T-helper 2 cell treated with Interferon-gamma antibody and Interleukin-4, amounts not matched to agents 5 μg/mL and 100 μg/mL, for 36 hours (primary cell): ENCODE measurements at regions not wholly inside any gene's neighbourhood (a gene's known extent, or its start where the extent isn't known, plus 50 kb on each side); places are given as distances from the start of the nearest gene placed in this dataset.
"Not testable (repeated sequence)": the region's sequence is repeated elsewhere in the genome, so short reads cannot be mapped to it uniquely, and the experiment has no call there.

Experiments used
- DNase-seq: peaks from one replicate; pipeline ENCODE4 v3.0.0; 2021; ENCODE audit warnings: low spot score
- H3K27ac Mint-ChIP-seq: one replicate; pipeline ENCODE4 v1.8.0; 2021; ENCODE audit warnings: mild to moderate bottlenecking, mixed read lengths
- H3K27me3 Mint-ChIP-seq: one replicate; pipeline ENCODE4 v1.8.0; 2021; ENCODE audit warnings: low read depth, mixed read lengths
- H3K36me3 Mint-ChIP-seq: one replicate; pipeline ENCODE4 v1.8.0; 2021; ENCODE audit warnings: low read depth, mixed read lengths
- H3K4me1 Mint-ChIP-seq: one replicate; pipeline ENCODE4 v1.8.0; 2021; ENCODE audit warnings: low read depth, mixed read lengths
- H3K4me3 Mint-ChIP-seq: one replicate; pipeline ENCODE4 v1.8.0; 2022; ENCODE audit warnings: mild to moderate bottlenecking, moderate library complexity, mixed read lengths
- H3K9me3 Mint-ChIP-seq: one replicate; pipeline ENCODE4 v1.8.0; 2021; ENCODE audit warnings: mixed read lengths

GRCh38 chr1:239164451-239165180 is 221.8 kb upstream of the CHRM3 start:
- Mint-ChIP-seq H3K9me3 (no peaks in the 10 kb centered on the region), H3K27ac (no peak overlapping the region), H3K27me3 (no peaks in the 10 kb centered on the region), H3K4me1 (no peaks in the 10 kb centered on the region), H3K36me3 (no peaks in the 10 kb centered on the region), H3K4me3 (no peak overlapping the region)
- no peak for DNase-seq

GRCh38 chr1:239155466-239156091 is 230.8 kb upstream of the CHRM3 start:
- no peak for DNase-seq
- Mint-ChIP-seq H3K4me3 (no peak overlapping the region), H3K4me1 (no peaks in the 10 kb centered on the region), H3K27me3 (no peaks in the 10 kb centered on the region), H3K36me3 (no peaks in the 10 kb centered on the region), H3K9me3 (no peaks in the 10 kb centered on the region), H3K27ac (no peak overlapping the region)

GRCh38 chr1:239151937-239152336 is 234.4 kb upstream of the CHRM3 start:
- H3K9me3 Mint-ChIP-seq: no peaks in the 10 kb centered on the region
- no peak for DNase-seq
- no peaks in the 10 kb centered on the region for H3K36me3 Mint-ChIP-seq
- no peaks in the 10 kb centered on the region for H3K4me1 Mint-ChIP-seq
- H3K27ac Mint-ChIP-seq: no peak overlapping the region
- H3K27me3 Mint-ChIP-seq: no peaks in the 10 kb centered on the region
- H3K4me3 Mint-ChIP-seq: no peak overlapping the region

GRCh38 chr1:239140968-239141367 is 245.4 kb upstream of the CHRM3 start:
- H3K27ac Mint-ChIP-seq: no peak overlapping the region
- peaks cover 8% of the 10 kb centered on the region for H3K9me3 Mint-ChIP-seq
- H3K36me3 Mint-ChIP-seq: no peaks in the 10 kb centered on the region
- H3K4me3 Mint-ChIP-seq: no peak overlapping the region
- DNase-seq: no peak
- H3K4me1 Mint-ChIP-seq: no peaks in the 10 kb centered on the region
- H3K27me3 Mint-ChIP-seq: no peaks in the 10 kb centered on the region

GRCh38 chr1:239139801-239140200 is 246.6 kb upstream of the CHRM3 start:
- Mint-ChIP-seq H3K4me1 (no peaks in the 10 kb centered on the region), H3K27ac (no peak overlapping the region), H3K27me3 (no peaks in the 10 kb centered on the region), H3K9me3 (peaks cover 8% of the 10 kb centered on the region), H3K36me3 (no peaks in the 10 kb centered on the region), H3K4me3 (no peak overlapping the region)
- no peak for DNase-seq

GRCh38 chr1:239128541-239128940 is 257.8 kb upstream of the CHRM3 start:
- H3K36me3 Mint-ChIP-seq: no peaks in the 10 kb centered on the region
- H3K9me3 Mint-ChIP-seq: peaks cover 1% of the 10 kb centered on the region
- no peaks in the 10 kb centered on the region for H3K27me3 Mint-ChIP-seq
- no peak overlapping the region for H3K4me3 Mint-ChIP-seq
- DNase-seq: no peak
- no peak overlapping the region for H3K27ac Mint-ChIP-seq
- H3K4me1 Mint-ChIP-seq: no peaks in the 10 kb centered on the region

GRCh38 chr1:239126884-239127283 is 259.5 kb upstream of the CHRM3 start:
- Mint-ChIP-seq H3K27me3 (no peaks in the 10 kb centered on the region), H3K27ac (no peak overlapping the region), H3K9me3 (no peaks in the 10 kb centered on the region), H3K4me3 (no peak overlapping the region), H3K36me3 (no peaks in the 10 kb centered on the region), H3K4me1 (no peaks in the 10 kb centered on the region)
- no peak for DNase-seq

GRCh38 chr1:239125893-239126292 is 260.5 kb upstream of the CHRM3 start:
- Mint-ChIP-seq H3K4me1 (no peaks in the 10 kb centered on the region), H3K36me3 (no peaks in the 10 kb centered on the region), H3K27ac (no peak overlapping the region), H3K27me3 (no peaks in the 10 kb centered on the region), H3K9me3 (no peaks in the 10 kb centered on the region), H3K4me3 (no peak overlapping the region)
- no peak for DNase-seq

- no peaks in the 10 kb centered on the region for H3K4me1 Mint-ChIP-seq
- no peak overlapping the region for H3K27ac Mint-ChIP-seq
- H3K9me3 Mint-ChIP-seq: no peaks in the 10 kb centered on the region
- no peak for DNase-seq
- H3K27me3 Mint-ChIP-seq: no peaks in the 10 kb centered on the region
- H3K36me3 Mint-ChIP-seq: no peaks in the 10 kb centered on the region
- no peak overlapping the region for H3K4me3 Mint-ChIP-seq
These were observed 261.3 kb upstream of the CHRM3 start for GRCh38 chr1:239125027-239125426.

GRCh38 chr1:239123260-239123659 is 263.1 kb upstream of the CHRM3 start:
- Mint-ChIP-seq H3K4me1 (no peaks in the 10 kb centered on the region), H3K36me3 (no peaks in the 10 kb centered on the region), H3K27me3 (no peaks in the 10 kb centered on the region), H3K9me3 (no peaks in the 10 kb centered on the region), H3K27ac (no peak overlapping the region), H3K4me3 (no peak overlapping the region)
- DNase-seq: no peak

- no peak overlapping the region for H3K27ac Mint-ChIP-seq
- no peaks in the 10 kb centered on the region for H3K4me1 Mint-ChIP-seq
- no peaks in the 10 kb centered on the region for H3K36me3 Mint-ChIP-seq
- DNase-seq: no peak
- no peaks in the 10 kb centered on the region for H3K27me3 Mint-ChIP-seq
- H3K4me3 Mint-ChIP-seq: no peak overlapping the region
- H3K9me3 Mint-ChIP-seq: no peaks in the 10 kb centered on the region
These were observed 274.1 kb upstream of the CHRM3 start for GRCh38 chr1:239112101-239112935.

- DNase-seq: no peak
- H3K27ac Mint-ChIP-seq: no peak overlapping the region
- H3K4me1 Mint-ChIP-seq: no peaks in the 10 kb centered on the region
- no peaks in the 10 kb centered on the region for H3K36me3 Mint-ChIP-seq
- H3K9me3 Mint-ChIP-seq: peaks cover 8% of the 10 kb centered on the region
- H3K27me3 Mint-ChIP-seq: no peaks in the 10 kb centered on the region
- no peak overlapping the region for H3K4me3 Mint-ChIP-seq
These were observed 278.7 kb upstream of the CHRM3 start for GRCh38 chr1:239107676-239108075.

GRCh38 chr1:239106689-239107088 is 279.7 kb upstream of the CHRM3 start:
- H3K4me3 Mint-ChIP-seq, H3K27ac Mint-ChIP-seq, H3K36me3 Mint-ChIP-seq, H3K27me3 Mint-ChIP-seq, H3K9me3 Mint-ChIP-seq, H3K4me1 Mint-ChIP-seq, DNase-seq: not testable (repeated sequence)

- no peak for DNase-seq
- no peak overlapping the region for H3K27ac Mint-ChIP-seq
These were observed 287.8 kb upstream of the CHRM3 start for GRCh38 chr1:239098400-239099037.

More at GRCh38 chr1:239098400-239099037, 287.8 kb upstream of the CHRM3 start:
- Mint-ChIP-seq H3K4me3 (no peak overlapping the region), H3K4me1 (no peaks in the 10 kb centered on the region), H3K27me3 (no peaks in the 10 kb centered on the region), H3K36me3 (no peaks in the 10 kb centered on the region), H3K9me3 (peaks cover 3% of the 10 kb centered on the region)
